ENCODE measurements at regions not wholly inside any gene's neighbourhood (a gene's known extent, or its start where the extent isn't known, plus 50 kb on each side); places are given as distances from the start of the nearest gene placed in this dataset.

GRCh38 chr7:10557375-10557774 is 416.3 kb upstream of the PHF14 start:
- Histone ChIP-seq H3K36me3 (ENCODE audit: control insufficient read depth, insufficient read depth, low read length) (no peaks in the 10 kb centered on the region), H3K79me2 (no peaks in the 10 kb centered on the region), H3K4me1 (no peaks in the 10 kb centered on the region), H2AFZ (no peak overlapping the region), H3K9ac (no peak overlapping the region), H3K9me3 (ENCODE audit: control insufficient read depth, low read length) (no peaks in the 10 kb centered on the region), H3K27me3 (ENCODE audit: control insufficient read depth, insufficient read depth, low read length) (no peaks in the 10 kb centered on the region), H3K4me2 (ENCODE audit: low read length) (no peak overlapping the region), H3K27ac (no peak overlapping the region), H3K4me3 (ENCODE audit: low read depth, low read length) (no peak overlapping the region)
- TF ChIP-seq, protein P1, sequence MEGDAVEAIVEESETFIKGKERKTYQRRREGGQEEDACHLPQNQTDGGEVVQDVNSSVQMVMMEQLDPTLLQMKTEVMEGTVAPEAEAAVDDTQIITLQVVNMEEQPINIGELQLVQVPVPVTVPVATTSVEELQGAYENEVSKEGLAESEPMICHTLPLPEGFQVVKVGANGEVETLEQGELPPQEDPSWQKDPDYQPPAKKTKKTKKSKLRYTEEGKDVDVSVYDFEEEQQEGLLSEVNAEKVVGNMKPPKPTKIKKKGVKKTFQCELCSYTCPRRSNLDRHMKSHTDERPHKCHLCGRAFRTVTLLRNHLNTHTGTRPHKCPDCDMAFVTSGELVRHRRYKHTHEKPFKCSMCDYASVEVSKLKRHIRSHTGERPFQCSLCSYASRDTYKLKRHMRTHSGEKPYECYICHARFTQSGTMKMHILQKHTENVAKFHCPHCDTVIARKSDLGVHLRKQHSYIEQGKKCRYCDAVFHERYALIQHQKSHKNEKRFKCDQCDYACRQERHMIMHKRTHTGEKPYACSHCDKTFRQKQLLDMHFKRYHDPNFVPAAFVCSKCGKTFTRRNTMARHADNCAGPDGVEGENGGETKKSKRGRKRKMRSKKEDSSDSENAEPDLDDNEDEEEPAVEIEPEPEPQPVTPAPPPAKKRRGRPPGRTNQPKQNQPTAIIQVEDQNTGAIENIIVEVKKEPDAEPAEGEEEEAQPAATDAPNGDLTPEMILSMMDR (IDR thresholded peaks at IDR 0.05), result no peak

DNA sequence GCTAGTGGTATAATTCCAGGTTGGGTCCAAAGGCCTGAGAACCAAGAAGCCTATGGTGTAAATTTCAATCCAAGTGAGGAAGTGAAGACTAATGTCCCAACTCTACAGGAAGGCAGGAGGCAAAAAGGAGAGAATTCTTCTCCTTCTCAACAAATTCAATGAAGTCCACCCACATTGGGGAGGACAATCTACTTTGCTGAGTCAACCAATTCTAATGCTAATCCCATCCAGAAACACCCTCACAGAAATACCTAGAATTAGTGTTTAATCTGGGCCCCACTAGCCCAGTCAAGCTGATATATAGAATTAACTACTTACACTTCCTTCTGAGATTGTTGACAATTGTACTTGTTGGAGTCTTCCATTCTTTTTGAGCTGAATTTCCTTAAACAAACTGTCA is 413.2 kb upstream of the PHF14 start:
- Histone ChIP-seq H3K4me1 (no peaks in the 10 kb centered on the region), H3K9ac (no peak overlapping the region), H3K27me3 (ENCODE audit: control insufficient read depth, insufficient read depth, low read length) (no peaks in the 10 kb centered on the region), H3K79me2 (no peaks in the 10 kb centered on the region), H3K9me3 (ENCODE audit: control insufficient read depth, low read length) (no peaks in the 10 kb centered on the region), H3K27ac (no peak overlapping the region), H3K4me3 (ENCODE audit: low read depth, low read length) (no peak overlapping the region), H3K4me2 (ENCODE audit: low read length) (no peak overlapping the region), H3K36me3 (ENCODE audit: control insufficient read depth, insufficient read depth, low read length) (no peaks in the 10 kb centered on the region), H2AFZ (no peak overlapping the region)
- TF ChIP-seq, protein P1 (IDR thresholded peaks at IDR 0.05), result no peak

GRCh38 chr7:10568891-10569290 is 404.8 kb upstream of the PHF14 start:
- Histone ChIP-seq H3K36me3 (ENCODE audit: control insufficient read depth, insufficient read depth, low read length) (no peaks in the 10 kb centered on the region), H2AFZ (no peak overlapping the region), H3K79me2 (no peaks in the 10 kb centered on the region), H3K4me2 (ENCODE audit: low read length) (no peak overlapping the region), H3K4me3 (ENCODE audit: low read depth, low read length) (no peak overlapping the region), H3K4me1 (no peaks in the 10 kb centered on the region), H3K9me3 (ENCODE audit: control insufficient read depth, low read length) (no peaks in the 10 kb centered on the region), H3K9ac (no peak overlapping the region), H3K27me3 (ENCODE audit: control insufficient read depth, insufficient read depth, low read length) (no peaks in the 10 kb centered on the region), H3K27ac (no peak overlapping the region)
- TF ChIP-seq, protein P1 (IDR thresholded peaks at IDR 0.05), result no peak

GRCh38 chr7:10571759-10572158 is 401.9 kb upstream of the PHF14 start:
- Histone ChIP-seq H3K27ac (no peak overlapping the region), H3K4me3 (ENCODE audit: low read depth, low read length) (no peak overlapping the region), H3K9ac (no peak overlapping the region), H3K4me2 (ENCODE audit: low read length) (no peak overlapping the region), H3K4me1 (no peaks in the 10 kb centered on the region), H3K27me3 (ENCODE audit: control insufficient read depth, insufficient read depth, low read length) (no peaks in the 10 kb centered on the region), H3K36me3 (ENCODE audit: control insufficient read depth, insufficient read depth, low read length) (no peaks in the 10 kb centered on the region), H2AFZ (no peak overlapping the region), H3K79me2 (no peaks in the 10 kb centered on the region), H3K9me3 (ENCODE audit: control insufficient read depth, low read length) (no peaks in the 10 kb centered on the region)
- TF ChIP-seq, protein P1 (IDR thresholded peaks at IDR 0.05), result no peak

GRCh38 chr7:10577866-10578374 is 395.8 kb upstream of the PHF14 start:
- H3K4me2 ChIP-seq (ENCODE audit: low read length), result no peak overlapping the region
- H2AFZ ChIP-seq, result no peak overlapping the region
- H3K4me1 ChIP-seq, result no peaks in the 10 kb centered on the region
- H3K9ac ChIP-seq, result no peak overlapping the region
- no peak overlapping the region for H3K27ac ChIP-seq
- no peaks in the 10 kb centered on the region for H3K27me3 ChIP-seq (ENCODE audit: control insufficient read depth, insufficient read depth, low read length)
- no peaks in the 10 kb centered on the region for H3K9me3 ChIP-seq (ENCODE audit: control insufficient read depth, low read length)
- TF ChIP-seq, protein P1 (IDR thresholded peaks at IDR 0.05), result no peak
- H3K4me3 ChIP-seq (ENCODE audit: low read depth, low read length), result no peak overlapping the region
- H3K79me2 ChIP-seq, result no peaks in the 10 kb centered on the region
- H3K36me3 ChIP-seq (ENCODE audit: control insufficient read depth, insufficient read depth, low read length), result no peaks in the 10 kb centered on the region

Data from parathyroid adenoma (tissue), 2 donors.